ENCODE measurements at regions not wholly inside any gene's neighbourhood (a gene's known extent, or its start where the extent isn't known, plus 50 kb on each side); places are given as distances from the start of the nearest gene placed in this dataset.

GRCh38 chr4:10875144-10875799 is 190.7 kb upstream of the CLNK start (continued):
- no peak for TF ChIP-seq ZNF274 (IDR thresholded peaks at IDR 0.05; ENCODE audit: low read depth, low read length)
- TF ChIP-seq SIN3A (IDR thresholded peaks at IDR 0.05; ENCODE audit: low read depth): no peak
- no peak for TF ChIP-seq CBX3 (IDR thresholded peaks at IDR 0.05; ENCODE audit: low read depth)

- no peaks in the 10 kb centered on the region for H3K4me1 ChIP-seq (ENCODE audit: control insufficient read depth in 1 of 2, insufficient read depth in 2 of 2, low read length in 2 of 2)
- H3K9me3 ChIP-seq (ENCODE audit: control insufficient read depth in 1 of 2, insufficient read depth in 1 of 2, low read depth in 1 of 2, low read length in 2 of 2): no peaks in the 10 kb centered on the region
- no peaks in the 10 kb centered on the region for H4K20me1 ChIP-seq (ENCODE audit: insufficient read depth)
- no peak overlapping the region for H3K27ac ChIP-seq (ENCODE audit: low read depth, low read length)
- no peak overlapping the region for H3K4me2 ChIP-seq (ENCODE audit: low read length)
- no peak overlapping the region for H3K9ac ChIP-seq (ENCODE audit: low read length)
- intact Hi-C loops (cut with micrococcal nuclease): no loop called here
- H2AFZ ChIP-seq (ENCODE audit: low read depth, low read length, poor library complexity, severe bottlenecking): no peak overlapping the region
- ATAC-seq (no peak), DNase-seq (ENCODE audit: low read depth, low spot score) (no peak)
- H3K4me3 ChIP-seq (replicated peaks in 1 of 2; ENCODE audit: low read depth in 1 of 2, low read length in 2 of 2): no peak overlapping the region
- H3K27me3 ChIP-seq (ENCODE audit: insufficient read depth, low read length): no peaks in the 10 kb centered on the region
- TF ChIP-seq CBX3 (IDR thresholded peaks at IDR 0.05; ENCODE audit: low read depth) (no peak), FOSL1 (IDR thresholded peaks at IDR 0.05; ENCODE audit: low read depth) (no peak), MAX (IDR thresholded peaks at IDR 0.05) (no peak), POLR2A (IDR thresholded peaks at IDR 0.05; ENCODE audit: borderline replicate concordance, extremely low read depth, insufficient read depth, insufficient read length) (no peak), EZH2phosphoT487 (IDR thresholded peaks at IDR 0.05; ENCODE audit: borderline replicate concordance) (no peak), SIN3A (IDR thresholded peaks at IDR 0.05; ENCODE audit: low read depth) (no peak)
- no peaks in the 10 kb centered on the region for H3K79me2 ChIP-seq (ENCODE audit: insufficient read depth, low read length)
- no TSS peak for BruUV-seq (replicated peaks)
- no peaks in the 10 kb centered on the region for H3K36me3 ChIP-seq (ENCODE audit: control insufficient read depth in 1 of 2, insufficient read depth in 2 of 2, low read length in 2 of 2)
- POLR2A ChIA-PET: no interaction called here
- CTCF ChIA-PET: no interaction called here
- H3K9me2 ChIP-seq (ENCODE audit: insufficient read depth): no peaks in the 10 kb centered on the region
- RAD21 ChIA-PET (ENCODE audit: low non-redundant PET in 1 of 2, low total read pairs in 2 of 2, uncharacterized antibody in 2 of 2, unreplicated experiment in 2 of 2): no interaction called here
Measured at GRCh38 chr4:10873809-10874208, 189.2 kb upstream of the CLNK start.

DNA sequence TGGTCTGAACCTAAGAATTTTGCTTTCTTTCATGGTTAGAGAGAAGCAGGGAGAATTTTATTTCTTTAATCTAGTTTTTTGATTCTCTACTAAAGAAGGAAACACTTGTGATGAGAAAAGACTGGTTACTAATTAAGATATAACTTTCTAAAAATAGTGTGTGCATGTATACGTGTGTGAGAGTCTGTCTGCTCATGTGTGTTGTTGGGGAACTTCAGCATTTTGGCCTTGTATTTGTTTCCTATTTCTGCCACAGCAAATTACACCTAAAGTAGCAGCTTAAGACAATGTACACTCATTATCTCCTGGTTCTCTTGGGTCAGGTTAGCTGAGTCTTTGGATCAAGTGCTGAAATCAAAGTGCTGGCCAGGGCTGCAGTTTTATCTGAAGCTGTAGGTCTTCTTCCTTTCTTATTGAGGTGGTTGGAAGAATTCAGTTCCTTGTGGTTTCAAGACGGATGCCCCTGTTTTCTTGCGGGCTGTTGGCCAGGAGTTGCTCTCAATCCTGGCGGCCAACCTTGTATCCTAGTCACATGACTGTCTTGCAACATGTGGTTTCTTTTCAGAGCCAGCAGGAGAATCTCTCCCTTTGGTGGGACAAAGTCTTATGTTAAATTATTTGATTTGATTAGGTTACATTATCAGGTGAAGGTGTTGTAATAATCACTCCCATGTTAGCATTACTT is 188.4 kb upstream of the CLNK start:
- ATAC-seq (no peak), DNase-seq (ENCODE audit: low read depth, low spot score) (no peak)
- Histone ChIP-seq H3K36me3 (ENCODE audit: control insufficient read depth in 1 of 2, insufficient read depth in 2 of 2, low read length in 2 of 2) (no peaks in the 10 kb centered on the region), H3K9me2 (ENCODE audit: insufficient read depth) (no peaks in the 10 kb centered on the region), H3K9ac (ENCODE audit: low read length) (no peak overlapping the region), H3K4me3 (replicated peaks in 1 of 2; ENCODE audit: low read depth in 1 of 2, low read length in 2 of 2) (no peak overlapping the region), H3K4me1 (ENCODE audit: control insufficient read depth in 1 of 2, insufficient read depth in 2 of 2, low read length in 2 of 2) (no peaks in the 10 kb centered on the region), H3K27ac (ENCODE audit: low read depth, low read length) (no peak overlapping the region), H4K20me1 (ENCODE audit: insufficient read depth) (no peaks in the 10 kb centered on the region), H3K9me3 (ENCODE audit: control insufficient read depth in 1 of 2, insufficient read depth in 1 of 2, low read depth in 1 of 2, low read length in 2 of 2) (no peaks in the 10 kb centered on the region), H3K4me2 (ENCODE audit: low read length) (no peak overlapping the region), H3K27me3 (ENCODE audit: insufficient read depth, low read length) (no peaks in the 10 kb centered on the region), H2AFZ (ENCODE audit: low read depth, low read length, poor library complexity, severe bottlenecking) (no peak overlapping the region), H3K79me2 (ENCODE audit: insufficient read depth, low read length) (no peaks in the 10 kb centered on the region)
- TF ChIP-seq JUND (IDR thresholded peaks at IDR 0.05): no peak
- TF ChIP-seq, protein P1, sequence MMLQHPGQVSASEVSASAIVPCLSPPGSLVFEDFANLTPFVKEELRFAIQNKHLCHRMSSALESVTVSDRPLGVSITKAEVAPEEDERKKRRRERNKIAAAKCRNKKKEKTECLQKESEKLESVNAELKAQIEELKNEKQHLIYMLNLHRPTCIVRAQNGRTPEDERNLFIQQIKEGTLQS (IDR thresholded peaks at IDR 0.05): no peak
- ChIA-PET CTCF (no interaction called here), RAD21 (ENCODE audit: low non-redundant PET in 1 of 2, low total read pairs in 2 of 2, uncharacterized antibody in 2 of 2, unreplicated experiment in 2 of 2) (no interaction called here), POLR2A (no interaction called here)
- intact Hi-C loops (cut with micrococcal nuclease): no loop called here
- BruUV-seq (replicated peaks): no TSS peak
